ENCODE measurements at regions not wholly inside any gene's neighbourhood (a gene's known extent, or its start where the extent isn't known, plus 50 kb on each side); places are given as distances from the start of the nearest gene placed in this dataset.

DNA sequence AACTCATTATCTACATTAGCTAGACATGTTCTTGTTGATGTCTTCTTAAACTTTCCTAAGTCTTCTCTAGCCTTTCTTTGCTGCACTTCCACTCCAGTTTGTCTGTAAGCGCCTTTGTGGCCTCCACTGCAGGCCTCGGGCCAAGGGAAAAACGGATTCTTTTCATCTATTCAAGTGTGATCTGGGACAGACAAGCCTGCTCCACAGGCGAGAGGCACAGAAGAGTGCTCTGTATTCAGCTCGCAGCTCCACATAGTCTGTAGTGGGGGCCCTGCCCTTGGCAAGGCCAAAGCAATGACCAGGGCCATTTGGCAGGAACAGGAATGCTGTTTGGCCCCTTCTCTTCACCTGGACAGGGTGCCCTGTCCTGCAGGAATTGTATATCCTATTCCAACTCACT is 84.1 kb upstream of the BARX2 start:
- DNase-seq (ENCODE audit: extremely low read depth, insufficient read length) = no peak
- no peak for TF ChIP-seq CTCF (IDR thresholded peaks at IDR 0.05; ENCODE audit: insufficient read depth, low read length, poor library complexity, severe bottlenecking)
- Histone ChIP-seq H3K4me3 (replicated peaks; ENCODE audit: low read depth, low read length) (no peak overlapping the region), H3K36me3 (ENCODE audit: control insufficient read depth, insufficient read depth, low read length) (no peaks in the 10 kb centered on the region), H3K27me3 (replicated peaks; ENCODE audit: control insufficient read depth, insufficient read depth, low read length) (no peaks in the 10 kb centered on the region)

GRCh38 chr11:129290966-129291365 is 84.7 kb upstream of the BARX2 start:
- Histone ChIP-seq H3K36me3 (ENCODE audit: control insufficient read depth, insufficient read depth, low read length) (no peaks in the 10 kb centered on the region), H3K27me3 (replicated peaks; ENCODE audit: control insufficient read depth, insufficient read depth, low read length) (no peaks in the 10 kb centered on the region), H3K4me3 (replicated peaks; ENCODE audit: low read depth, low read length) (no peak overlapping the region)
- no peak for DNase-seq (ENCODE audit: extremely low read depth, insufficient read length)
- no peak for TF ChIP-seq CTCF (IDR thresholded peaks at IDR 0.05; ENCODE audit: insufficient read depth, low read length, poor library complexity, severe bottlenecking)

GRCh38 chr11:129289350-129290040 is 86.2 kb upstream of the BARX2 start:
- TF ChIP-seq CTCF (IDR thresholded peaks at IDR 0.05; ENCODE audit: insufficient read depth, low read length, poor library complexity, severe bottlenecking) = no peak
- no peak for DNase-seq (ENCODE audit: extremely low read depth, insufficient read length)
- H3K4me3 ChIP-seq (replicated peaks; ENCODE audit: low read depth, low read length) = no peak overlapping the region
- no peaks in the 10 kb centered on the region for H3K27me3 ChIP-seq (replicated peaks; ENCODE audit: control insufficient read depth, insufficient read depth, low read length)
- no peaks in the 10 kb centered on the region for H3K36me3 ChIP-seq (ENCODE audit: control insufficient read depth, insufficient read depth, low read length)

DNA sequence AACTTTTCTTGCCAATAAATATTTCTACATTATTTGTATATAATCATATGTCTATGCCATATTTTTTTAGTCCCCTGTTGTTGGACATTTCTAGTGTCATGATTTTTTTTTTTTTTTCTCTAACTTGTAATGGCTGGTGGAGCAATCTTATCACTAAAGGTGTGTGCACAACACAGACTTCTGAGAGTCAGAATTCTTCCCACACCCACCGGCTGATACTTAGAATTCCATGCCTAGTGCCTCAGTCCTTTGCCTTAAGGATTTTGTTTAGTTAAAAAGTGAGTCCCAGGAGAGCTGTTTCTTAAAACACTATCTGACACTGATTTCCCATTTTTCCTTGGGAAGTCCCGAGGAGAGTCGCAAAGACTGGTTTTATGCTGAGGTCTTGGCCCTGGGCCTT is 87.7 kb upstream of the BARX2 start:
- no peaks in the 10 kb centered on the region for H3K27me3 ChIP-seq (replicated peaks; ENCODE audit: control insufficient read depth, insufficient read depth, low read length)
- TF ChIP-seq CTCF (IDR thresholded peaks at IDR 0.05; ENCODE audit: insufficient read depth, low read length, poor library complexity, severe bottlenecking) = no peak
- H3K36me3 ChIP-seq (ENCODE audit: control insufficient read depth, insufficient read depth, low read length) = no peaks in the 10 kb centered on the region
- H3K4me3 ChIP-seq (replicated peaks; ENCODE audit: low read depth, low read length) = no peak overlapping the region
- no peak for DNase-seq (ENCODE audit: extremely low read depth, insufficient read length)

- TF ChIP-seq CTCF (IDR thresholded peaks at IDR 0.05; ENCODE audit: insufficient read depth, low read length, poor library complexity, severe bottlenecking) = no peak
- H3K36me3 ChIP-seq (ENCODE audit: control insufficient read depth, insufficient read depth, low read length) = no peaks in the 10 kb centered on the region
- no peak overlapping the region for H3K4me3 ChIP-seq (replicated peaks; ENCODE audit: low read depth, low read length)
- no peaks in the 10 kb centered on the region for H3K27me3 ChIP-seq (replicated peaks; ENCODE audit: control insufficient read depth, insufficient read depth, low read length)
- no peak for DNase-seq (ENCODE audit: extremely low read depth, insufficient read length)
Observed at GRCh38 chr11:129286813-129287212, 88.8 kb upstream of the BARX2 start.

GRCh38 chr11:129285402-129285786 is 90.3 kb upstream of the BARX2 start:
- no peaks in the 10 kb centered on the region for H3K36me3 ChIP-seq (ENCODE audit: control insufficient read depth, insufficient read depth, low read length)
- DNase-seq (ENCODE audit: extremely low read depth, insufficient read length) = no peak
- TF ChIP-seq CTCF (IDR thresholded peaks at IDR 0.05; ENCODE audit: insufficient read depth, low read length, poor library complexity, severe bottlenecking) = no peak
- peaks cover 5% of the 10 kb centered on the region for H3K27me3 ChIP-seq (replicated peaks; ENCODE audit: control insufficient read depth, insufficient read depth, low read length)
- no peak overlapping the region for H3K4me3 ChIP-seq (replicated peaks; ENCODE audit: low read depth, low read length)
